Mesothelial cell of epicardium (in vitro differentiated cells): ENCODE measurements at regions not wholly inside any gene's neighbourhood (a gene's known extent, or its start where the extent isn't known, plus 50 kb on each side); places are given as distances from the start of the nearest gene placed in this dataset.
A peak's percentile ranks its signal among the peaks of the same experiment; 100 is the strongest.

Experiments
- DNase-seq, 2 experiments: peaks; one replicate each; pipeline ENCODE4 v3.0.0; 2021; ENCODE audit warnings: low spot score in 2 of 2; ENCODE audit not compliant: unreplicated experiment in 2 of 2
- H3K27ac Mint-ChIP-seq: 2 replicates; pipeline ENCODE4 v1.8.0; 2021; ENCODE audit warnings: mixed read lengths
- H3K27me3 Mint-ChIP-seq: 2 replicates; pipeline ENCODE4 v1.8.0; 2021; ENCODE audit warnings: low read depth, mixed read lengths
- H3K36me3 Mint-ChIP-seq: 2 replicates; pipeline ENCODE4 v1.8.0; 2021; ENCODE audit warnings: mixed read lengths
- H3K4me1 Mint-ChIP-seq: 2 replicates; pipeline ENCODE4 v1.8.0; 2021; ENCODE audit warnings: mixed read lengths
- H3K4me3 Mint-ChIP-seq: 2 replicates; pipeline ENCODE4 v1.8.0; 2021; ENCODE audit warnings: mild to moderate bottlenecking, moderate library complexity, mixed read lengths
- H3K9me3 Mint-ChIP-seq: 2 replicates; pipeline ENCODE4 v1.8.0; 2021; ENCODE audit warnings: mixed read lengths
- CTCF ChIP-seq: fragments of 200-600 bp; sonication (generic); IDR thresholded peaks from one replicate; pipeline ENCODE4 v1.5.0; 2021; ENCODE audit warnings: antibody characterized with exemption; ENCODE audit not compliant: unreplicated experiment

- Mint-ChIP-seq H3K27ac (peak overlapping the region; percentile 26), H3K36me3 (no peaks in the 10 kb centered on the region), H3K4me1 (peaks cover 28% of the 10 kb centered on the region), H3K9me3 (no peaks in the 10 kb centered on the region), H3K4me3 (no peak overlapping the region), H3K27me3 (no peaks in the 10 kb centered on the region)
- TF ChIP-seq CTCF: no peak
- no peak for DNase-seq
Measured at GRCh38 chr5:74576941-74577456, 63.5 kb downstream of the ENC1 start.

GRCh38 chr5:74575741-74576538, 64.6 kb downstream of the ENC1 start:
- no peak for DNase-seq
- Mint-ChIP-seq H3K36me3 (no peaks in the 10 kb centered on the region), H3K4me3 (no peak overlapping the region), H3K9me3 (peaks cover 3% of the 10 kb centered on the region), H3K4me1 (peaks cover 33% of the 10 kb centered on the region), H3K27me3 (no peaks in the 10 kb centered on the region), H3K27ac (peak overlapping the region; percentile 73)
- no peak for TF ChIP-seq CTCF

- H3K9me3 Mint-ChIP-seq: peaks cover 23% of the 10 kb centered on the region
- no peak overlapping the region for H3K4me3 Mint-ChIP-seq
- TF ChIP-seq CTCF: no peak
- H3K27me3 Mint-ChIP-seq: no peaks in the 10 kb centered on the region
- peaks cover 36% of the 10 kb centered on the region for H3K4me1 Mint-ChIP-seq
- no peak overlapping the region for H3K27ac Mint-ChIP-seq
- DNase-seq: no peak
- H3K36me3 Mint-ChIP-seq: peaks cover 8% of the 10 kb centered on the region
Measured at GRCh38 chr5:74570250-74570649, 70.3 kb downstream of the ENC1 start.

GRCh38 chr5:74567411-74567995, 73.0 kb downstream of the ENC1 start:
- Mint-ChIP-seq H3K27ac (peak overlapping the region; percentile 44), H3K27me3 (no peaks in the 10 kb centered on the region), H3K4me3 (no peak overlapping the region), H3K9me3 (peaks cover 23% of the 10 kb centered on the region), H3K36me3 (peaks cover 8% of the 10 kb centered on the region), H3K4me1 (peaks cover 28% of the 10 kb centered on the region)
- TF ChIP-seq CTCF: no peak
- DNase-seq: no peak

- TF ChIP-seq CTCF: no peak
- Mint-ChIP-seq H3K4me1 (peaks cover 39% of the 10 kb centered on the region), H3K36me3 (no peaks in the 10 kb centered on the region), H3K4me3 (no peak overlapping the region), H3K27me3 (no peaks in the 10 kb centered on the region), H3K9me3 (no peaks in the 10 kb centered on the region), H3K27ac (no peak overlapping the region)
- DNase-seq: no peak
Measured at GRCh38 chr5:74562122-74562521, 78.4 kb downstream of the ENC1 start.
